ENCODE measurements at regions not wholly inside any gene's neighbourhood (a gene's known extent, or its start where the extent isn't known, plus 50 kb on each side); places are given as distances from the start of the nearest gene placed in this dataset.

- no peak overlapping the region for H3K4me3 Mint-ChIP-seq
- H3K4me1 Mint-ChIP-seq (ENCODE audit: low read depth): no peaks in the 10 kb centered on the region
- no peak overlapping the region for H3K27ac Mint-ChIP-seq
- DNase-seq: no peak
- no peaks in the 10 kb centered on the region for H3K36me3 Mint-ChIP-seq (ENCODE audit: low read depth)
- peaks cover 2% of the 10 kb centered on the region for H3K9me3 Mint-ChIP-seq
- H3K27me3 Mint-ChIP-seq: peaks cover 4% of the 10 kb centered on the region
Measured at GRCh38 chr11:115699326-115699725, 195.1 kb upstream of the CADM1 start.

- no peak overlapping the region for H3K27ac Mint-ChIP-seq
- no peaks in the 10 kb centered on the region for H3K4me1 Mint-ChIP-seq (ENCODE audit: low read depth)
- no peaks in the 10 kb centered on the region for H3K36me3 Mint-ChIP-seq (ENCODE audit: low read depth)
- DNase-seq: no peak
- H3K27me3 Mint-ChIP-seq: peaks cover 4% of the 10 kb centered on the region
- no peak overlapping the region for H3K4me3 Mint-ChIP-seq
- peaks cover 2% of the 10 kb centered on the region for H3K9me3 Mint-ChIP-seq
Measured at GRCh38 chr11:115698243-115698642, 194.0 kb upstream of the CADM1 start.

- Mint-ChIP-seq H3K4me1 (ENCODE audit: low read depth) (no peaks in the 10 kb centered on the region), H3K27ac (no peak overlapping the region), H3K36me3 (ENCODE audit: low read depth) (no peaks in the 10 kb centered on the region), H3K9me3 (peaks cover 2% of the 10 kb centered on the region), H3K4me3 (no peak overlapping the region), H3K27me3 (peaks cover 4% of the 10 kb centered on the region)
- no peak for DNase-seq
Measured at GRCh38 chr11:115696563-115696962, 192.3 kb upstream of the CADM1 start.

GRCh38 chr11:115695677-115696364 lies 191.6 kb upstream of the CADM1 start:
- Mint-ChIP-seq H3K4me3 (no peak overlapping the region), H3K36me3 (ENCODE audit: low read depth) (no peaks in the 10 kb centered on the region), H3K4me1 (ENCODE audit: low read depth) (no peaks in the 10 kb centered on the region), H3K27me3 (peaks cover 4% of the 10 kb centered on the region), H3K9me3 (peaks cover 2% of the 10 kb centered on the region), H3K27ac (no peak overlapping the region)
- DNase-seq: no peak

- Mint-ChIP-seq H3K9me3 (peaks cover 2% of the 10 kb centered on the region), H3K4me3 (no peak overlapping the region), H3K36me3 (ENCODE audit: low read depth) (no peaks in the 10 kb centered on the region), H3K4me1 (ENCODE audit: low read depth) (no peaks in the 10 kb centered on the region), H3K27ac (no peak overlapping the region), H3K27me3 (no peaks in the 10 kb centered on the region)
- DNase-seq: no peak
Measured at GRCh38 chr11:115693002-115693401, 188.8 kb upstream of the CADM1 start.

- Mint-ChIP-seq H3K4me3 (no peak overlapping the region), H3K9me3 (peaks cover 2% of the 10 kb centered on the region), H3K36me3 (ENCODE audit: low read depth) (no peaks in the 10 kb centered on the region), H3K27ac (no peak overlapping the region), H3K4me1 (ENCODE audit: low read depth) (no peaks in the 10 kb centered on the region), H3K27me3 (no peaks in the 10 kb centered on the region)
- no peak for DNase-seq
Measured at GRCh38 chr11:115691030-115691429, 186.8 kb upstream of the CADM1 start.

GRCh38 chr11:115687934-115688333 lies 183.7 kb upstream of the CADM1 start:
- DNase-seq: no peak
- Mint-ChIP-seq H3K36me3 (ENCODE audit: low read depth) (no peaks in the 10 kb centered on the region), H3K27ac (no peak overlapping the region), H3K27me3 (no peaks in the 10 kb centered on the region), H3K9me3 (peaks cover 16% of the 10 kb centered on the region), H3K4me1 (ENCODE audit: low read depth) (no peaks in the 10 kb centered on the region), H3K4me3 (no peak overlapping the region)

GRCh38 chr11:115684699-115685098 lies 180.5 kb upstream of the CADM1 start:
- Mint-ChIP-seq H3K27ac (no peak overlapping the region), H3K9me3 (peaks cover 16% of the 10 kb centered on the region), H3K27me3 (peaks cover 3% of the 10 kb centered on the region), H3K36me3 (ENCODE audit: low read depth) (no peaks in the 10 kb centered on the region), H3K4me1 (ENCODE audit: low read depth) (no peaks in the 10 kb centered on the region), H3K4me3 (no peak overlapping the region)
- no peak for DNase-seq

GRCh38 chr11:115684135-115684534 lies 179.9 kb upstream of the CADM1 start:
- H3K27ac Mint-ChIP-seq: no peak overlapping the region
- DNase-seq: no peak
- peaks cover 3% of the 10 kb centered on the region for H3K27me3 Mint-ChIP-seq
- H3K4me3 Mint-ChIP-seq: no peak overlapping the region
- H3K4me1 Mint-ChIP-seq (ENCODE audit: low read depth): no peaks in the 10 kb centered on the region
- H3K9me3 Mint-ChIP-seq: peaks cover 16% of the 10 kb centered on the region
- no peaks in the 10 kb centered on the region for H3K36me3 Mint-ChIP-seq (ENCODE audit: low read depth)

GRCh38 chr11:115682888-115683287 lies 178.7 kb upstream of the CADM1 start:
- Mint-ChIP-seq H3K27me3 (peaks cover 3% of the 10 kb centered on the region), H3K36me3 (ENCODE audit: low read depth) (no peaks in the 10 kb centered on the region), H3K9me3 (peaks cover 16% of the 10 kb centered on the region), H3K4me3 (no peak overlapping the region), H3K27ac (no peak overlapping the region), H3K4me1 (ENCODE audit: low read depth) (no peaks in the 10 kb centered on the region)
- DNase-seq: no peak

- H3K27me3 Mint-ChIP-seq: peaks cover 3% of the 10 kb centered on the region
- no peak overlapping the region for H3K4me3 Mint-ChIP-seq
- no peak for DNase-seq
- no peak overlapping the region for H3K27ac Mint-ChIP-seq
- H3K4me1 Mint-ChIP-seq (ENCODE audit: low read depth): no peaks in the 10 kb centered on the region
- no peaks in the 10 kb centered on the region for H3K36me3 Mint-ChIP-seq (ENCODE audit: low read depth)
- H3K9me3 Mint-ChIP-seq: peaks cover 16% of the 10 kb centered on the region
Measured at GRCh38 chr11:115682101-115682500, 177.9 kb upstream of the CADM1 start.

GRCh38 chr11:115679945-115680344 lies 175.7 kb upstream of the CADM1 start:
- no peak for DNase-seq
- H3K27me3 Mint-ChIP-seq: peaks cover 3% of the 10 kb centered on the region
- H3K27ac Mint-ChIP-seq: no peak overlapping the region
- no peaks in the 10 kb centered on the region for H3K36me3 Mint-ChIP-seq (ENCODE audit: low read depth)
- H3K4me1 Mint-ChIP-seq (ENCODE audit: low read depth): no peaks in the 10 kb centered on the region
- H3K4me3 Mint-ChIP-seq: no peak overlapping the region
- peaks cover 10% of the 10 kb centered on the region for H3K9me3 Mint-ChIP-seq

GRCh38 chr11:115678942-115679341 lies 174.7 kb upstream of the CADM1 start:
- no peaks in the 10 kb centered on the region for H3K4me1 Mint-ChIP-seq (ENCODE audit: low read depth)
- no peaks in the 10 kb centered on the region for H3K36me3 Mint-ChIP-seq (ENCODE audit: low read depth)
- DNase-seq: no peak
- no peak overlapping the region for H3K4me3 Mint-ChIP-seq
- H3K27ac Mint-ChIP-seq: no peak overlapping the region
- H3K27me3 Mint-ChIP-seq: peaks cover 3% of the 10 kb centered on the region
- peaks cover 6% of the 10 kb centered on the region for H3K9me3 Mint-ChIP-seq

GRCh38 chr11:115677190-115677589 lies 173.0 kb upstream of the CADM1 start:
- no peaks in the 10 kb centered on the region for H3K27me3 Mint-ChIP-seq
- DNase-seq: no peak
- no peaks in the 10 kb centered on the region for H3K9me3 Mint-ChIP-seq
- H3K36me3 Mint-ChIP-seq (ENCODE audit: low read depth): no peaks in the 10 kb centered on the region
- no peak overlapping the region for H3K27ac Mint-ChIP-seq
- H3K4me1 Mint-ChIP-seq (ENCODE audit: low read depth): no peaks in the 10 kb centered on the region
- H3K4me3 Mint-ChIP-seq: no peak overlapping the region

GRCh38 chr11:115676768-115677167 lies 172.6 kb upstream of the CADM1 start:
- H3K27me3 Mint-ChIP-seq: no peaks in the 10 kb centered on the region
- DNase-seq: no peak
- no peak overlapping the region for H3K4me3 Mint-ChIP-seq
- H3K36me3 Mint-ChIP-seq (ENCODE audit: low read depth): no peaks in the 10 kb centered on the region
- no peak overlapping the region for H3K27ac Mint-ChIP-seq
- H3K9me3 Mint-ChIP-seq: no peaks in the 10 kb centered on the region
- no peaks in the 10 kb centered on the region for H3K4me1 Mint-ChIP-seq (ENCODE audit: low read depth)

- Mint-ChIP-seq H3K27me3 (no peaks in the 10 kb centered on the region), H3K36me3 (ENCODE audit: low read depth) (no peaks in the 10 kb centered on the region), H3K27ac (no peak overlapping the region), H3K4me1 (ENCODE audit: low read depth) (no peaks in the 10 kb centered on the region), H3K9me3 (no peaks in the 10 kb centered on the region), H3K4me3 (no peak overlapping the region)
- no peak for DNase-seq
Measured at GRCh38 chr11:115676206-115676605, 172.0 kb upstream of the CADM1 start.

Data from activated T-cell treated with anti-CD3 and anti-CD28 coated beads, Interleukin-2, amount 50 U/mL, for 24 hours (primary cell).